HG02852 (cell line): ENCODE measurements at regions not wholly inside any gene's neighbourhood (a gene's known extent, or its start where the extent isn't known, plus 50 kb on each side); places are given as distances from the start of the nearest gene placed in this dataset.
A peak's percentile ranks its signal among the peaks of the same experiment; 100 is the strongest.

ENCODE experiments used
- ATAC-seq: cut with Tn5 transposase; IDR thresholded peaks from one replicate; pipeline ENCODE4 v1.9.1; 2021; ENCODE audit warnings: mild to moderate bottlenecking, moderate library complexity; ENCODE audit not compliant: unreplicated experiment

- no peak for ATAC-seq
These were observed 291.2 kb upstream of the KCNMB2 start for GRCh38 chr3:178244733-178245709.

GRCh38 chr3:178246004-178246403 lies 290.2 kb upstream of the KCNMB2 start:
- no peak for ATAC-seq

GRCh38 chr3:178255315-178255714 lies 280.9 kb upstream of the KCNMB2 start:
- no peak for ATAC-seq

- no peak for ATAC-seq
These were observed 278.7 kb upstream of the KCNMB2 start for GRCh38 chr3:178257491-178257890.

GRCh38 chr3:178258121-178258520 lies 278.1 kb upstream of the KCNMB2 start:
- no peak for ATAC-seq

- no peak for ATAC-seq
These were observed 276.5 kb upstream of the KCNMB2 start for GRCh38 chr3:178259703-178260102.

GRCh38 chr3:178260887-178261565 lies 275.2 kb upstream of the KCNMB2 start:
- no peak for ATAC-seq

GRCh38 chr3:178263236-178263916 lies 272.9 kb upstream of the KCNMB2 start:
- ATAC-seq: no peak

- ATAC-seq: no peak
These were observed 268.9 kb upstream of the KCNMB2 start for GRCh38 chr3:178267158-178267844.

GRCh38 chr3:178270838-178271237 lies 265.4 kb upstream of the KCNMB2 start:
- ATAC-seq: no peak

GRCh38 chr3:178271740-178272387 lies 264.4 kb upstream of the KCNMB2 start:
- ATAC-seq: no peak

GRCh38 chr3:178272841-178273240 lies 263.4 kb upstream of the KCNMB2 start:
- no peak for ATAC-seq

GRCh38 chr3:178274711-178275110 lies 261.5 kb upstream of the KCNMB2 start:
- ATAC-seq: no peak

GRCh38 chr3:178275311-178275710 lies 260.9 kb upstream of the KCNMB2 start:
- no peak for ATAC-seq

GRCh38 chr3:178275793-178276192 lies 260.4 kb upstream of the KCNMB2 start:
- no peak for ATAC-seq

- no peak for ATAC-seq
These were observed 258.6 kb upstream of the KCNMB2 start for GRCh38 chr3:178277605-178278004.

GRCh38 chr3:178283561-178283960 lies 252.7 kb upstream of the KCNMB2 start:
- no peak for ATAC-seq

GRCh38 chr3:178284181-178284580 lies 252.1 kb upstream of the KCNMB2 start:
- ATAC-seq: no peak

- no peak for ATAC-seq
These were observed 248.2 kb upstream of the KCNMB2 start for GRCh38 chr3:178288074-178288473.

- peak; percentile 62 for ATAC-seq
These were observed 246.6 kb upstream of the KCNMB2 start for GRCh38 chr3:178289544-178290160.
